Lower lobe of right lung (tissue), 2 donors: ENCODE measurements at regions not wholly inside any gene's neighbourhood (a gene's known extent, or its start where the extent isn't known, plus 50 kb on each side); places are given as distances from the start of the nearest gene placed in this dataset.
"Not testable (repeated sequence)": the region's sequence is repeated elsewhere in the genome, so short reads cannot be mapped to it uniquely, and the experiment has no call there.

ENCODE experiments used
- ATAC-seq, 2 donors: fragments of 200-7000 bp; cut with Tn5 transposase; one replicate each; pipeline ENCODE4 v1.9.1; 2020 to 2022; ENCODE audit warnings: mild to moderate bottlenecking in 2 of 2, moderate library complexity in 2 of 2
- DNase-seq: peaks from one replicate; pipeline ENCODE4 v3.0.0-alpha.2; 2020
- H3K27ac ChIP-seq: fragments of 200-600 bp; one replicate; pipeline ENCODE4 v1.8.0; 2022
- H3K27me3 ChIP-seq: fragments of 200-600 bp; one replicate; pipeline ENCODE4 v1.8.0; 2022; ENCODE audit warnings: low read depth
- H3K36me3 ChIP-seq: fragments of 200-600 bp; one replicate; pipeline ENCODE4 v1.8.0; 2022; ENCODE audit warnings: mild to moderate bottlenecking
- H3K4me1 ChIP-seq: fragments of 200-600 bp; one replicate; pipeline ENCODE4 v1.8.0; 2022
- H3K4me3 ChIP-seq: fragments of 200-600 bp; one replicate; pipeline ENCODE4 v1.8.0; 2022; ENCODE audit warnings: mild to moderate bottlenecking
- H3K9me3 ChIP-seq: fragments of 200-600 bp; one replicate; pipeline ENCODE4 v1.8.0; 2022
- intact Hi-C: fragments of 100-400 bp; cut with DNase I; formaldehyde crosslinking; loops from one replicate; pipeline ENCODE4 v1.11.0; 2022
- TF ChIP-seq, protein P1 (sequence below): fragments of 200-600 bp; IDR thresholded peaks from one replicate; pipeline ENCODE4 v1.8.0; 2022; ENCODE audit warnings: antibody characterized with exemption, mild to moderate bottlenecking
- donor health status: DM: no; HTN: yes; CAD: no; lungs with severe emphysema.

DNA sequence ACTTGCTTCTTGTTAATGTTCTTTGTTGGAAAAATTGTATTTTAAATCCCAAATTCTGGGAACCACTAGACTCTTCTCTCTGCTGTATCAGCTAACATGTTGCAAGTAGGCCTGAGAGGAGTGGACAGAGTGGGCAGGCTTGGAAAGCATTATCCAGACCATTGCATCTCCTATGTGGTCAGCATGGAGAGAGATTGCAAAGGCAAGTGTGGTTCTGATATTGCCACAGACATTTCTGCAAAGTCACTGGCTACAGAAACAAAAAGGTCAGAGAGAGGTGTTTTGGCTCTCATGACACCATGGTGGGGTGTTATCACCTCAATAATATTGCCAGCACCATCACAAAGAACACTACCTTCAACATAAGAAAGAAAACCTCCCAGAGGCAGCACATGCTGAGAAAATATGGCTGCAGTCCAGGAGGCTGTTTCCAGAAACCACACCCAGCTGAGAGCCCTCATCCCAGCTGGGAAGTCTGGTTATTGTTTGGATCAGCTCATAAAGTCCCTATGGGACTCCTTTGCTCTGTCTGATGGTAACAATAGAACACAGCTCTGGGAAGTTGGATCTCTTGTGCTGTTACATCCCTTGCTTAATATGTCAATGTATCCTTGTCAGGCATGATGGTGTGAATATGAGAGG is 78.2 kb upstream of the TBX18 start:
- no peaks in the 10 kb centered on the region for H3K27me3 ChIP-seq
- H3K4me1 ChIP-seq: no peaks in the 10 kb centered on the region
- no peak overlapping the region for H3K4me3 ChIP-seq
- no peaks in the 10 kb centered on the region for H3K36me3 ChIP-seq
- DNase-seq (no peak), ATAC-seq (no peak)
- H3K27ac ChIP-seq: no peak overlapping the region
- H3K9me3 ChIP-seq: no peaks in the 10 kb centered on the region
- TF ChIP-seq, protein P1, sequence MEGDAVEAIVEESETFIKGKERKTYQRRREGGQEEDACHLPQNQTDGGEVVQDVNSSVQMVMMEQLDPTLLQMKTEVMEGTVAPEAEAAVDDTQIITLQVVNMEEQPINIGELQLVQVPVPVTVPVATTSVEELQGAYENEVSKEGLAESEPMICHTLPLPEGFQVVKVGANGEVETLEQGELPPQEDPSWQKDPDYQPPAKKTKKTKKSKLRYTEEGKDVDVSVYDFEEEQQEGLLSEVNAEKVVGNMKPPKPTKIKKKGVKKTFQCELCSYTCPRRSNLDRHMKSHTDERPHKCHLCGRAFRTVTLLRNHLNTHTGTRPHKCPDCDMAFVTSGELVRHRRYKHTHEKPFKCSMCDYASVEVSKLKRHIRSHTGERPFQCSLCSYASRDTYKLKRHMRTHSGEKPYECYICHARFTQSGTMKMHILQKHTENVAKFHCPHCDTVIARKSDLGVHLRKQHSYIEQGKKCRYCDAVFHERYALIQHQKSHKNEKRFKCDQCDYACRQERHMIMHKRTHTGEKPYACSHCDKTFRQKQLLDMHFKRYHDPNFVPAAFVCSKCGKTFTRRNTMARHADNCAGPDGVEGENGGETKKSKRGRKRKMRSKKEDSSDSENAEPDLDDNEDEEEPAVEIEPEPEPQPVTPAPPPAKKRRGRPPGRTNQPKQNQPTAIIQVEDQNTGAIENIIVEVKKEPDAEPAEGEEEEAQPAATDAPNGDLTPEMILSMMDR: no peak
- intact Hi-C loops: no loop called here

DNA sequence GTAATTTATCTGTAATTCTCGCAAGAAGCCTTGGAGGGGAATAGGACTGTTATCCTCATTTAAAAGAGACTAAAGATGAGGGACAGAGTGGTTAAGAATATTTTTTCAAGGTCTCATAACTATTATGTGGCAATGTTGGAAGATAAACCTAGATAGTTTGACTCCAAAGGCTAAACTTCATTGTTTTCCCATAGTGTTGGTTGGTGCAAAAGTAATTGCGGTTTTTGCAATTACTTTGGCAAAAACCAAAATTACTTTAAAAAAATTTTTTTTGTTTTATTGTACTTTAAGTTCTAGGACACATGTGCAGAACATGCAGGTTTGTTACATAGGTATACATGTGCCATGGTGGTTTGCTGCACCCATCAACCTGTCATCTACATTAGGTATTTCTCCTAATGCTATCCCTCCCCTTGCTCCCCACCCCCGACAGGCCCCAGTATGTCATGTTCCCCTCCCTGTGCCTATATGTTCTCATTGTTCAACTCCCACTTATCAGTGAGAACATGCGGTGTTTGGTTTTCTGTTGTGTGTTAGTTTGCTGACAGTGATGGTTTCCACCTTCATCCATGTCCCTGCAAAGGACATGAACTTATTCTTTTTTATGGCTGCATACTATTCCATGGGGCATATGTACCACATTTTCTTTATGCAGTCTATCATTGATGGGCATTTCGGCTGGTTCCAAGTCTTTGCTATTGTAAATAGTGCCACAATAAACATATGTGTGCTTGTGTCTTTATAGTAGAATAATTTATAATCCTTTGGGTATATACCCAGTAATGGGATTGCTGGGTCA is 72.9 kb upstream of the TBX18 start:
- H3K36me3 ChIP-seq, H3K4me3 ChIP-seq, H3K27ac ChIP-seq, DNase-seq, H3K9me3 ChIP-seq, H3K27me3 ChIP-seq, intact Hi-C loops, H3K4me1 ChIP-seq, ATAC-seq: not testable (repeated sequence)

DNA sequence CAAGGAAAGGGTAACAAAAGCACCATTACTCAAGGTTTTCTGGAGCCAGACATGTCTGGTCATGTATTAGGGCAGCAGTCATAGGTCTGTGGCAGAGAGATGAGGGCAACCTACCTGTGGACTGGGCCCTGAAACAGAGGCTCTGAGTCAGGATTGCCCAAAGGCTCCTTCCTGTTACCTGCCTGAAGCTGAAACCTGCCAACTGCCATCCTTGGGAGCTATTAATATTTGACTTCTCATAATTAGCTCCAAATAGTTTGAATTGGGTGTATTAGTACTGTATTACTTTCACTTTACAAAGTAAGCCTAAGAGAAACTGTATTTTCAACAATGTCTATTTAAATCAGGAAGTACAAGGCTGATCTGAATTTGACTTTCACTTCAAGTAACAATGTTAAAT is 72.0 kb upstream of the TBX18 start:
- H3K36me3 ChIP-seq: no peaks in the 10 kb centered on the region
- TF ChIP-seq, protein P1: no peak
- H3K27ac ChIP-seq: no peak overlapping the region
- ATAC-seq (no peak), DNase-seq (no peak)
- no peak overlapping the region for H3K4me3 ChIP-seq
- no peaks in the 10 kb centered on the region for H3K4me1 ChIP-seq
- H3K9me3 ChIP-seq: no peaks in the 10 kb centered on the region
- no peaks in the 10 kb centered on the region for H3K27me3 ChIP-seq
- intact Hi-C loops: no loop called here

DNA sequence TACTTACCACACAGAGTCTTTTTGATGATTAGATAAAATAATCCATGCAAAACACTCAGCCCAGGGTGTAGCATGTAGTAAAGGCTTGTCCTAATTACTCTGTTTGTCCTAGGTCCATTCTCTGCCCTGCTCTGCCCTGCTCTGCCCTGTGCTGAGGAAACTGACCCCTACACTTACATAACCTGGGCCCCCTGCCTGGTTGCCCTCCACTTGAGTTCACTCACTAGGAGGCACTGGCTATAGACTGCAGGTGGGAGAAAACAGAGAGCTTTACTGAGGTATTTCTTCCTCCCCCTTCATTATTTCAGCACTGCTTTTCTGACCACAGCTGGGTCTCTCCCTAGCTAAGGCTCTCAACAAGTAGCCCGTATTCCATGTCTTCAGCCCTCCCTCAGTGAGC is 70.9 kb upstream of the TBX18 start:
- TF ChIP-seq, protein P1: no peak
- no peaks in the 10 kb centered on the region for H3K4me1 ChIP-seq
- no peaks in the 10 kb centered on the region for H3K9me3 ChIP-seq
- H3K27me3 ChIP-seq: no peaks in the 10 kb centered on the region
- DNase-seq (no peak), ATAC-seq (no peak)
- no peak overlapping the region for H3K4me3 ChIP-seq
- H3K27ac ChIP-seq: no peak overlapping the region
- no peaks in the 10 kb centered on the region for H3K36me3 ChIP-seq
- intact Hi-C loops: no loop called here

DNA sequence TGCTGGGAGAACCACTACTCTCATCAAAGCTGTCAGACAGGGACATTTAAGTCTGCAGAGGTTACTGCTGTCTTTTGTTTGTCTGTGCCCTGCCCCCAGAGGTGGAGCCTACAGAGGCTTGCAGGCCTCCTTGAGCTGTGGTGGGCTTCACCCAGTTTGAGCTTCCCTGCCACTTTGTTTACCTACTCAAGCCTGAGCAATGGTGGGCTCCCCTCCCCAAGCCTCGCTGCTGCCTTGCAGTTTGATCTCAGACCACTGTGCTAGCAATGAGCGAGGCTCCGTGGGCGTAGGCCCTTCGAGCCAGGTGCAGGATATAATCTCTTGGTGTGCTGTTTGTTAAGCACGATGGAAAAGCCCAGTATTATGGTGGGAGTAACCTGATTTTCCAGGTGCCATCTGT is 67.5 kb upstream of the TBX18 start:
- H3K4me1 ChIP-seq, DNase-seq, H3K27ac ChIP-seq, intact Hi-C loops, H3K9me3 ChIP-seq, H3K36me3 ChIP-seq, H3K4me3 ChIP-seq, ATAC-seq, H3K27me3 ChIP-seq: not testable (repeated sequence)

DNA sequence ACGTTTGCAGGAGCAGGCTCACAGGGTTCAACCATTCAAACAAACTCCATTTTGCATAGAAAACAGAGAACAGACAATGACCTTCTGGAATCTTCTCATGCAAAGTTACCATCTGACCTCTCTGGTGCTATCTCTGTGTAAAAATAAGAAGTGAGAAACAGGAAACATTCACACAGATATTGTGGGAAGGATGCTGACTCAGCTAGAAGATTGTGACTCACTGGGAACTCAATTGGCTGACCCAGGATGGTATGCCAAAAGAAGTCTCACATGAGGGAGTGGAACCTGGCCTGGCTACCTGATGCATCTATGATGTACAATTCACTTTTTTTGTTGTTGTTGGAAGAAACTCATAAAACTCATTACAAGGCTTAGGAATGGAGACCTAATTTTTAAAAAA is 61.1 kb upstream of the TBX18 start:
- DNase-seq (no peak), ATAC-seq (no peak)
- Histone ChIP-seq H3K27me3 (no peaks in the 10 kb centered on the region), H3K27ac (no peak overlapping the region), H3K9me3 (no peaks in the 10 kb centered on the region), H3K4me1 (no peaks in the 10 kb centered on the region), H3K4me3 (no peak overlapping the region), H3K36me3 (no peaks in the 10 kb centered on the region)
- intact Hi-C loops: no loop called here
- TF ChIP-seq, protein P1: no peak

DNA sequence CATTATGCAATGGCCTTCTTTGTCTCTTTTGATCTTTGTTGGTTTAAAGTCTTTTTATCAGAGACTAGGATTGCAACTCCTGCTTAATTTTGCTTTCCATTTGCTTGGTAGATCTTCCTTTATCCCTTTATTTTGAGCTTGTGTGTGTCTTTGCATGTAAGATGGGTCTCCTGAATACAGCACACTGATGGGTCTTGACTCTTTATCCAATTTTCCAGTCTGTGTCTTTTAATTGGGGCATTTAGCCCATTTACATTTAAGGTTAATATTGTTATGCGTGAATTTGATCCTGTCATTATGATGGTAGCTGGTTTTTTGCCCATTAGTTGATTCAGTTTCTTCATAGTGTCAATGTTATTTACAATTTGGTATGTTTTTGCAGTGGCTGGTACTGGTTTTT is 56.9 kb upstream of the TBX18 start:
- H3K36me3 ChIP-seq, intact Hi-C loops, DNase-seq, H3K27me3 ChIP-seq, H3K27ac ChIP-seq, ATAC-seq, H3K9me3 ChIP-seq, H3K4me1 ChIP-seq, H3K4me3 ChIP-seq: not testable (repeated sequence)
